ENCODE measurements at regions not wholly inside any gene's neighbourhood (a gene's known extent, or its start where the extent isn't known, plus 50 kb on each side); places are given as distances from the start of the nearest gene placed in this dataset.

DNA sequence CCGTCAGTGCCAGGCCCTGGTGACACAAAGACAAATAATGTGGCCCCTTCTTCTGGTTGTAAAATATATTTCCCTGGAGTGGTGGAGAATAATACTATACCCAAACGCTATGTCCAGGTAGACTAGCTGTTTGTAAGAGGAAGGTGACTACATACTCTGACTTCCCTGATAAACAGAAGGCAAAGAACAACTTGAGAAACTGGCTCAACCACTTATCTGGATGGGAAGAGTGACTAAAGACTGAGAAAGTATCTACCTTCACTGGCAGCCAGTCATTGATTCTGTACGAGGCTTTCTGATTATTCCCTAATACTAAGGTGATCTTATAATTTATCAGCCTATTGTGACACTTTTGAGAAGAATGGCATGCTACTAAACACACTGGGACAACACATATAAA, 569.7 kb downstream of the EPHA7 start:
- Histone ChIP-seq H3K79me2 (ENCODE audit: control insufficient read depth, insufficient read depth, low read length) (no peaks in the 10 kb centered on the region), H3K9ac (ENCODE audit: control insufficient read depth, insufficient read depth, low read length) (no peak overlapping the region), H4K20me1 (ENCODE audit: control insufficient read depth, insufficient read depth) (no peaks in the 10 kb centered on the region), H3K4me1 (ENCODE audit: control insufficient read depth, insufficient read depth, low read length) (no peaks in the 10 kb centered on the region), H3K27me3 (replicated peaks in 1 of 2; ENCODE audit: control insufficient read depth in 2 of 2, insufficient read depth in 2 of 2, low read length in 1 of 2) (no peaks in the 10 kb centered on the region), H3K4me2 (ENCODE audit: control insufficient read depth, insufficient read depth) (no peak overlapping the region), H3K27ac (ENCODE audit: control insufficient read depth, insufficient read depth) (no peak overlapping the region), H3K9me3 (replicated peaks; ENCODE audit: control insufficient read depth, insufficient read depth, low read length) (no peaks in the 10 kb centered on the region), H3K36me3 (ENCODE audit: control insufficient read depth in 2 of 2, insufficient read depth in 2 of 2, low read length in 1 of 2) (no peaks in the 10 kb centered on the region), H2AFZ (ENCODE audit: control insufficient read depth, low read depth, low read length) (no peak overlapping the region), H3K4me3 (no peak overlapping the region)
- BruUV-seq (replicated peaks) = no TSS peak
- ATAC-seq (no peak), FAIRE-seq (no peak), DNase-seq (ENCODE audit: low read depth, low spot score) (no peak)
- TF ChIP-seq GABPA (IDR thresholded peaks at IDR 0.05; ENCODE audit: low read depth) = no peak
- TF ChIP-seq WRNIP1 (IDR thresholded peaks at IDR 0.05; ENCODE audit: borderline replicate concordance, low read depth, low read length) = no peak
- TF ChIP-seq, protein P1, sequence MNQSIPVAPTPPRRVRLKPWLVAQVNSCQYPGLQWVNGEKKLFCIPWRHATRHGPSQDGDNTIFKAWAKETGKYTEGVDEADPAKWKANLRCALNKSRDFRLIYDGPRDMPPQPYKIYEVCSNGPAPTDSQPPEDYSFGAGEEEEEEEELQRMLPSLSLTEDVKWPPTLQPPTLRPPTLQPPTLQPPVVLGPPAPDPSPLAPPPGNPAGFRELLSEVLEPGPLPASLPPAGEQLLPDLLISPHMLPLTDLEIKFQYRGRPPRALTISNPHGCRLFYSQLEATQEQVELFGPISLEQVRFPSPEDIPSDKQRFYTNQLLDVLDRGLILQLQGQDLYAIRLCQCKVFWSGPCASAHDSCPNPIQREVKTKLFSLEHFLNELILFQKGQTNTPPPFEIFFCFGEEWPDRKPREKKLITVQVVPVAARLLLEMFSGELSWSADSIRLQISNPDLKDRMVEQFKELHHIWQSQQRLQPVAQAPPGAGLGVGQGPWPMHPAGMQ (IDR thresholded peaks at IDR 0.05; ENCODE audit: borderline replicate concordance) = no peak
- no peak for TF ChIP-seq NBN (IDR thresholded peaks at IDR 0.05)
- intact Hi-C loops (cut with micrococcal nuclease; ENCODE audit: unreplicated experiment) = no loop called here
- 2% methylated on average over 3 of the region's 3 CpGs for WGBS (ENCODE audit: insufficient coverage, insufficient replicate concordance, low lambda C conversion rate, missing lambda C conversion rate)
- ChIA-PET CTCF (no interaction called here), POLR2A (no interaction called here), SMC1A (ENCODE audit: uncharacterized antibody, unreplicated experiment) (no interaction called here), RAD21 (ENCODE audit: unreplicated experiment) (no interaction called here)
- in situ Hi-C loops (cut with MboI) = no loop called here

DNA sequence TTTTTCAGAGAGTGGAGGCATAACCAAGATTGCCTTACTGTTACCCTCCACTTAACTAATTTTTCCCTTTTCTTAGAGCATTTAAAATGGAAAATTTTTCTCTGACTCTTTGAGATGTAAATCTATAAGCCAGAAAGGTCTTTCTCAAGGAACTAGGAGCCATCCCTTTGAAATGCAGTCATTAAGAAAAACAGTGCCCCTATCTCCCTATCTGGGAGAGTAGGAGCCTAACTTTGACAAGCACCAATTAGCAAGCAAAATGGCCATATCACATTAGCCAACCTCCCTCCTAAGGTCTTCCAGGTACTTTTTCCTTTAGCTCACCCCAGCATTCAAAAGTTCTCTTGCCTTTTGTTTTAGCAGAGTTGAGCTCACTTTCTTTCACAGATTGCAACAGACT, 570.5 kb downstream of the EPHA7 start:
- Histone ChIP-seq H3K27me3 (replicated peaks in 1 of 2; ENCODE audit: control insufficient read depth in 2 of 2, insufficient read depth in 2 of 2, low read length in 1 of 2) (no peaks in the 10 kb centered on the region), H3K27ac (ENCODE audit: control insufficient read depth, insufficient read depth) (no peak overlapping the region), H3K4me3 (no peak overlapping the region), H3K4me2 (ENCODE audit: control insufficient read depth, insufficient read depth) (no peak overlapping the region), H4K20me1 (ENCODE audit: control insufficient read depth, insufficient read depth) (no peaks in the 10 kb centered on the region), H3K9me3 (replicated peaks; ENCODE audit: control insufficient read depth, insufficient read depth, low read length) (no peaks in the 10 kb centered on the region), H2AFZ (ENCODE audit: control insufficient read depth, low read depth, low read length) (no peak overlapping the region), H3K9ac (ENCODE audit: control insufficient read depth, insufficient read depth, low read length) (no peak overlapping the region), H3K4me1 (ENCODE audit: control insufficient read depth, insufficient read depth, low read length) (no peaks in the 10 kb centered on the region), H3K79me2 (ENCODE audit: control insufficient read depth, insufficient read depth, low read length) (no peaks in the 10 kb centered on the region), H3K36me3 (ENCODE audit: control insufficient read depth in 2 of 2, insufficient read depth in 2 of 2, low read length in 1 of 2) (no peaks in the 10 kb centered on the region)
- DNase-seq (ENCODE audit: low read depth, low spot score) (no peak), ATAC-seq (no peak), FAIRE-seq (no peak)
- ChIA-PET POLR2A (no interaction called here), RAD21 (ENCODE audit: unreplicated experiment) (no interaction called here), CTCF (no interaction called here), SMC1A (ENCODE audit: uncharacterized antibody, unreplicated experiment) (no interaction called here)
- BruUV-seq (replicated peaks) = no TSS peak
- in situ Hi-C loops (cut with MboI) (no loop called here), intact Hi-C loops (cut with micrococcal nuclease; ENCODE audit: unreplicated experiment) (no loop called here)
- TF ChIP-seq NBN (IDR thresholded peaks at IDR 0.05) = no peak
- no peak for TF ChIP-seq PAX8 (IDR thresholded peaks at IDR 0.05)
- no peak for TF ChIP-seq POLR2AphosphoS5 (IDR thresholded peaks at IDR 0.05; ENCODE audit: low read length)
- no peak for TF ChIP-seq NR2F1 (conservative IDR thresholded peaks at IDR 0.05)
- TF ChIP-seq ZNF274 (IDR thresholded peaks at IDR 0.05; ENCODE audit: insufficient read depth, insufficient read length) = no peak
- TF ChIP-seq NFXL1 (IDR thresholded peaks at IDR 0.05; ENCODE audit: borderline replicate concordance) = no peak
- TF ChIP-seq POLR2AphosphoS2 (IDR thresholded peaks at IDR 0.05; ENCODE audit: low read depth, low read length) = no peak
- TF ChIP-seq BCL11A (IDR thresholded peaks at IDR 0.05; ENCODE audit: low read depth, low read length) = no peak
- TF ChIP-seq DPF2 (IDR thresholded peaks at IDR 0.05) = no peak
- TF ChIP-seq MTA2 (IDR thresholded peaks at IDR 0.05; ENCODE audit: low read depth) = no peak
- TF ChIP-seq SIN3A (IDR thresholded peaks at IDR 0.05; ENCODE audit: low read depth, low read length) = no peak
- no peak for TF ChIP-seq BRCA1 (IDR thresholded peaks at IDR 0.05; ENCODE audit: low read depth, low read length)
- TF ChIP-seq ZNF622 (IDR thresholded peaks at IDR 0.05) = no peak
- no peak for TF ChIP-seq ZNF217 (IDR thresholded peaks at IDR 0.05)
- TF ChIP-seq RAD51 (IDR thresholded peaks at IDR 0.05) = no peak
- TF ChIP-seq EZH2 (IDR thresholded peaks at IDR 0.05; ENCODE audit: borderline replicate concordance, control insufficient read depth, low read depth, low read length) = no peak
- TF ChIP-seq, protein P2, sequence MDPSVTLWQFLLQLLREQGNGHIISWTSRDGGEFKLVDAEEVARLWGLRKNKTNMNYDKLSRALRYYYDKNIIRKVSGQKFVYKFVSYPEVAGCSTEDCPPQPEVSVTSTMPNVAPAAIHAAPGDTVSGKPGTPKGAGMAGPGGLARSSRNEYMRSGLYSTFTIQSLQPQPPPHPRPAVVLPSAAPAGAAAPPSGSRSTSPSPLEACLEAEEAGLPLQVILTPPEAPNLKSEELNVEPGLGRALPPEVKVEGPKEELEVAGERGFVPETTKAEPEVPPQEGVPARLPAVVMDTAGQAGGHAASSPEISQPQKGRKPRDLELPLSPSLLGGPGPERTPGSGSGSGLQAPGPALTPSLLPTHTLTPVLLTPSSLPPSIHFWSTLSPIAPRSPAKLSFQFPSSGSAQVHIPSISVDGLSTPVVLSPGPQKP (IDR thresholded peaks at IDR 0.05; ENCODE audit: low read depth, low read length) = no peak

Data from GM12878 (cell line).